ENCODE measurements at regions not wholly inside any gene's neighbourhood (a gene's known extent, or its start where the extent isn't known, plus 50 kb on each side); places are given as distances from the start of the nearest gene placed in this dataset.
"Not testable (repeated sequence)": the region's sequence is repeated elsewhere in the genome, so short reads cannot be mapped to it uniquely, and the experiment has no call there.

DNA sequence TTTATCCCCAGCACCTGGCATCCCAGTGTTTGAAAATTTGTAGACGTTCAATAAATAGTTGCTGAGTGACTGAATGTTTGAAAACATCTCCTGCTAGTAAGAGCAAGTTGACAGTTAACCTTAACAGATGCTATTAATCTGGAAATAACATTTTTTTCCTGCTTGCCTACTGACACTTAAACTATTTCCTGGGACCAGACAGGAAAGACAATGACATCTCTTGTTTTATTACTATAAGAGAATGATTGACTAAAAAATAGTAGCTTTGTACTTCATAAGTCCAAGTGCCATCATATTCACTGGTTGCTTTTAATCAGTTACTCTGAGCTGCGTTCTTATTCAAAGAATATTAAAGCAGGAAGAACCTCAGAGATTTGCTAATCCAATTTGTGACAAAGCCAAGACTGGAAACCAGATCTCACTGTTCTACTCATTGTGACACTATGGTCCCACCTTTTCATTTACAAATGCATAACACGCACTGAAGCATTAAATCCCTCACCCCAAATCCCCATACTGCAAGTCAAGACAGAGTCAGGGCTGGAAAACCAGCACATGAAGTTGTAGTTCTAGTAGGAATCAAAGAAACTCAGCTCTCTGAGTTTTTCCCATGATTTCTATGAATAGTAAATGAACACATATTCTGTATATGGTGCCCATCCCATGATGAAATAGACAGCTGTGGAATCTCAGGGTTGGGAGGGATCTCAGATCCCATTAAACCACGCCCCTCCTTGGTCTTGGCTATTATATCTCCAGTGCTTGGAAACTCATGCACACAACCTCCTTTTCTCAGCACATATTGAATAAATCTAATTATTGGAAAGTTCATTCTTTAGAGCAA, 212.7 kb upstream of the P2RY1 start:
- DNase-seq (ENCODE audit: low read depth), result no peak

DNA sequence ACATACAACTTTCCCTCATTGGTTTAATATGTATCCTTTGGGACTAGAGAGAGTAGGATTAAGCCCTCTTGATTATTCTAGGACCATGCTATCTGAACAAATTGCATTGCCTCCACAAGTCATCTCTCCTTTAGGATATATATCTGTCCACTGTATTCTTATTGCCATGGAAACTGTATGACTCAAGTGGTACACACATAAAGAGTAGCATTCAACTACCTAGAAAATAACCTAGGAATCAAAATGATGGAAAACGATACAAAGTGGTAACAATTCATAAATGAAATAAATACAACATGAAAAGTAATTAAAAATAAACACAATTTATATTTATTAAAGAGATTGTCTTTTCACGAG, 212.1 kb upstream of the P2RY1 start:
- no peak for DNase-seq (ENCODE audit: low read depth)

DNA sequence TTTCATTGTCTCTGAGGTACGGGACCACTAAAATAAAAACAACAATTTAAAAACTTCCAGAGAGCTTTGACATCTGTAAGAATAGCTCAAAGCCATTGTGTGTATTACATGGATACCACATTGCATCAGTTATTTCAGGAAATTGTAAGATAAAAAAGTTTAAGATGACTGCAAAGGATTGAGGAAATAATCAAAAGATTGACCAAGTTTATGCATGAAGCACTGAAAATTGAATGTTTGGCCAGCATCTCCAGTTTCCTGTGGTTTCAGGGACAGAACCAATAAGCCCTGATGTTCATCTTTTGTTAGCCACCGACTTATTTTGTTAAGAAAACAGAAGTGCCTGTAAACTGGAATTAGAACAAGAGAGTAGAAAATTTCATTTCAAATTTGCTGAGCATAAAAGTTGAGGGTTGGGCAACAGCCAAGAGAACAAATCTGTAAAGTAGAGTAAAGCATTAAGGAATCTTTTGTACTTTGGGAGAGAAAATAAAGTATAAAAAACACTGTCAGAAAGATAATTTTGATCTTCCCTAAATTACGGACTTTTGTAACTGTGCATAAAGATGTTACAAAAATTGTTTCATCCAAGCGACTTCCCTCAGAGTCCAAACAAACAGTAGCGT, 211.5 kb upstream of the P2RY1 start:
- DNase-seq (ENCODE audit: low read depth), result no peak

DNA sequence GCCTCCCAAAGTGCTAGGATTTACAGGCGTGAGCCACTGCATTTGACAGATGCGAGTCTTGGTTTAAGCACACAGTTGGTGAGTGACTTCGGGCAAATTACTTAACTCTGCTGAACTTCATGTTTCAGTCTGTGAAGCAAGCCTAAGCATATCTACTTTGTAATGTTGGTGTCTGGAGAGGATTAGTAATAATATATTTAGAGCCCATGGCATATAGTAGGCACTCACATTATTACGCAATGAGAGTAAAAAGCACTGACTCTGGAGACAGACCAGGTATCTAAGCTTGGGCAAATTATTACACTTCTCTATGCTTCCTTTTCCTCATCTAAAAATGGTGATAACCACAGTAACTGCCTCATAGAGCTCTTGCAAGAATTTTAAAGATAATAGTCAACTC, 208.7 kb upstream of the P2RY1 start:
- no peak for DNase-seq (ENCODE audit: low read depth)

DNA sequence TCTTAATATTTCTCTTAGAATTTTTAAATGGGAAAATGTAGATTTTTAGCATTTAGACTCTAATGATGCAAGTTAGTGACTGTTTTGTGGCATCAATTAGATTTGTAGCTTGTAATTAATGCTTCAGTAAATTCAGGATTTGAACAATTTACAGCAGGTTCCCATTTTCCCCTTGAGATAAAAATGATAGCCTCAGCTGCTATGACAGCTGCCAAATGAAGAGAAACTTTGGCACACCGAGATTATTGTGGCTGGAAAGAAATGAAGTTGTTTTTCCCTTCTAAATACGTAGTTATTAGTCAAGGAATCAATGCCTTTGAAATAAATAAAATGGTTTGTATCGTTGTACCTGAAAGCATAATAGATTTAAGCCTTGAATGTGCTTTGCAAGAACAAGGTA, 206.4 kb upstream of the P2RY1 start:
- DNase-seq (ENCODE audit: low read depth), result no peak

DNA sequence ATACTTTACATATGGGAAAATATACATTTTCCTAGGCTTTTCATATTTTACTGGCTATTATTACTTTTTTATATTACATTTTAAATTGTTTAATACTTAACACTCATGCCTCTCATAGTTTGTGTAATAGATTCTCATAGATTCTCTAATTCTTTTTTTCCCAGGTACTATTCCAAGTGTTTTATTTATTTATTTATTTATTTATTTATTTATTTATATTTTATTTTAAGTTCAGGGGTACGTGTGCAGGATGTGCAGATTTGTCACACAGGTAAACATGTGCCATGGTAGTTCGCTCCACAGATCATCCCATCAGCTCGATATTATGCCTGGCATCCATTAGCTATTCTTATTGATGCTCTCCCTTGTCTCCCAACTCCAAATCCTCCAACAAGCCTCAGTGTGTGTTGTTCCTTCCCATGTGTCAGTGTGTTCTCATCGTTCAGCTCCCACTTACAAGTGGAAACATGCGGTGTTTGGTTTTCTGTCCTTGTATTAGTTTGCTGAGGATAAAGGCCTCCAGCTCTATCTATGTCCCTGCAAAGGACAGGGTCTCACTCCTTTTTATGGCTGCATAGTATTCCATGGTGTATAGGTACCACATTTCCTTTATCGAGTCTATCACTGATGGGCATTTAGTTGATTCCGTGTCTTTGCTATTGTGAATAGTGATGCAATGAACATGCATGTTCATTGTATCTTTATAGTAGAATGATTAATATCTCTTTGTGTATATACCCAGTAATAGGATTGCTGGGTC, 205.4 kb upstream of the P2RY1 start:
- DNase-seq (ENCODE audit: low read depth), result no peak

DNA sequence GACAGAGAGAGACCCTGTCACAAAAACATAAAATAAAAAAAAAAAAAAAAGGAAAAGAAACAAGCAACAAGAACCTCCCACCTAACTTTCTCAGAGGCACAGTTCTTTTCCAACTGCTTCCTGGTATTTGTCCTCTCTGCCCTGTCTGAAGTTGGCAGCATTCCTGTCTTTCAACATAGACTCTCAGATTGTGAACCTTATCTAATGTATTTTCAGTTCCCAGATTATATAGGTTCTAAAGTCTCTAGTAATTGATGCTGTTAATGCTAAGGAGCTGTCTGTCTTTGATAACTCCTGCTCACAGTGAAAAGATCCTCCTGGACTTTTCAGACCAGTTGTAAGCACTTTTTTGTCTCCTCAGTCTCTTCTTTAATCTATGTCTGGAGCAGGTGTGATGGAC, 199.5 kb upstream of the P2RY1 start:
- no peak for DNase-seq (ENCODE audit: low read depth)

DNA sequence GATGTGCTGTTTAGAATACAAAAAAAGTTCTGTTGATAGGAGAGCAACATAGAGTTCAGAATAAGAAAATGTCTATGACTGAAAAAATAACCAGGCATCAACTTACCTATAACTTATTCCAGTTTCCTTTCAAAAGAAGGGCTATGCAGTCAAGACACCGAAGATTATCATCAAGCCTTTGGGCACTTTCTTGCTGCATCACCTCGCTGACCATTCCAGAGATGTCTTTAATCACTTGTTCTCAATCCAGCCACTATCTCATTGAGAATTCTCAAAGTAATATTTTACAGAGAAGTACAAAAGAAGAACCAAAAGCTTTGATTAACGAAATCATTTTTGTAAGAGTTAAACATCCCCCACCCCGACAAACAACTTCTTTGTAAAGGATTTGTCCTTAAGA, 198.3 kb upstream of the P2RY1 start:
- no peak for DNase-seq (ENCODE audit: low read depth)

DNA sequence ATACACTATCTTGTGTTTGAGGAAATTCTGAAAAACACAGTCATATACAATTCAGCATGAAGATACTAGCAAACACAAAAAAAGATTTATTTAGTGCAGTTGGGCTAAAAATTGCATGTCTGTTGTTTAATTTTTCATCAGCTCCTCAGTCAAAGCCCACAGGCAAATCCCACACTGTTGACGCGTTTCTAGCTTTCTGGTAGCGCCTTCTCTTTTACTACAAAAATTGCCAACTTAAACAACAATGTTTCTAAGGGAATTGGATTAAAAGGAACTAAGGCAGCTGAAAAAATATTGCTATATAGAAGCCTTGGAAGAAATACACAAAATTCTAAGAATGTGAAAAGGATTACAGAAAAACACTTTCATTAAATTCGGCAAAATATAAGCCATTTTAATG, 196.7 kb upstream of the P2RY1 start:
- no peak for DNase-seq (ENCODE audit: low read depth)

DNA sequence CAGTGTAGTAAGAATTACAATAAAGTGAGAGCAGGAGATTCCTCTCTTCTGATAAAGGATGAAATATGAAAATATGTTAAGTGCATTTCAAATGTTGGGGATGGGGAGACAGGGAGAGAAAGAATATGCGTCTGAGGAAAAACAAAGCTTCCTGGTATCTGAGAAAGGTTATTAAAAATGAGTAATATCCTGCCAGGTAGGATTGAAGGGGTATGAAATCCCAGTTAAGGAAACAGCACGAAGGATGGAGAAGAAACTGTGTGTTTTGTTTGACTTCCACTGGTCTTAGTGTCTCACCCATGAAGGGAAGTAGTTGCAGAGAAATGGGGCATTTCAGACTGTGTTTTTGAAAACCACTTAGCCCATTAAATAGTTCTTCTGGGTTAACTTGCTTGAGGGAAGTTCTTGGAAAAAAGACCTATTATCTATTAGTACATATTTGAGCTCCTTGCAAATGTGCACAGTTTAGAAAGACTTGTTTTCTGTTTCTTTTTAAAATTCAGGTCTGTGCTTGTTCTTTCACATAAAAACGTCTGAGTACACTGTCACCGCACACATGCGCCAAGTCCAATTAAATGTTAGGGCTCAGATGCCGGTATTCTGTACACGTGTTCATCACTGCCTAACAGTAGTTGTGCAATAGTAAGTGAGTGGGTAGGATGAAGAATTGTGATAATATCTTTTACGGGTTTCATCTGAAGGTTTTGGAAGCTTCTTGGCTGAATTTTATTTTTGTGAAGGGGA, 196.1 kb upstream of the P2RY1 start:
- DNase-seq (ENCODE audit: low read depth), result no peak

DNA sequence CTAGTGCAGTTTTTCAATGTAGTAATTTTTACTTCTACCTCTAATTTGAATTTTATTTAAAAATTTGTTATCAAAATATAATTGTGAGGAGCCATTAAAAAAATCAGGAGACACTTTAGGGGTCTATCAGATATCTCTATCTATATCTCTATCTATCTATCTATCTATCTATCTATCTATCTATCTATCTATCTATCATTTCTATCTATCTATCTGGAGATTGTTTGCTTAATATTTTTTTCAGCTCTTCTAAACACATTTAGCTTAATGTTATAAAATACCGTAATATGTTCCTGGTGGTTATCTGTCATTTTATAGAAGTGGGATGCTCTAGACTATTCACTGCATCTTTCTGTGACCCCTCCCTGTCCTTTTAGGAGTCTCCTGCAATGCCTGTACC, 193.7 kb upstream of the P2RY1 start:
- no peak for DNase-seq (ENCODE audit: low read depth)

DNA sequence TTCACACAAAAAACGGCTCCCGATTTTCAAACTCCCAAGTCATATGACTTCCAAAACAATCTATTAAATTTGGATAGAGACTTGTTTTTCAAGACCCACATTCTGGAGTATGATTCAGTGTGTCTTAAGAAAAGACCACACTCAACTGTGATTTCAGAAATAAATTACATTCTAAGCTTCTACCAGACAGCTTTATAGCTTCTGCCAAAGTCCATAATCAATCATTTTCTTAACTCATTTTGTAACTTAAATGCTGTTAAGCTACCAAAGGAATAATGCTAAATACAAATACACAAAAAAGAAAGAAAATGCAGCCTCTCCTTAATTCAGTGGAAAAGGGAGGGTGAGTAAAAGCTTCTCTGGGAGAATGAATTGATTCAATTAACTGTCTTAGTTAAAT, 192.3 kb upstream of the P2RY1 start:
- no peak for DNase-seq (ENCODE audit: low read depth)

DNA sequence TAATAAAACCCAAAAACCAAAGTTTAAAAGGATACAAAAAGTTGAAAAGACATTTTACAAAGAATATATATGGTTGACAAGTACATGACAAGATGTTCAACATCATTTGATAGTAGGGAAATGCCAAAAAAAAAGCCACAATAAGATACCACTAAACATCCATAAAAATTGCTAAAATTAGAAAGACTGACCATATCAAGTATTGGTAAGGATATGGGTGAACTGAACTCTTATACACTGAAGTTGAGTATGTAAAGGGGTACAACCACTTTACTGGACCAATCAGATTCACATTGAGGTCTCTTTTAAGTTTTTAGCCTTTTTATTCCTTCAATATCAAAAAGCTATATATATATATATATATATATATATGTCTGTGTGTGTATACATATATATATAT, 190.5 kb upstream of the P2RY1 start:
- DNase-seq (ENCODE audit: low read depth), result no peak

DNA sequence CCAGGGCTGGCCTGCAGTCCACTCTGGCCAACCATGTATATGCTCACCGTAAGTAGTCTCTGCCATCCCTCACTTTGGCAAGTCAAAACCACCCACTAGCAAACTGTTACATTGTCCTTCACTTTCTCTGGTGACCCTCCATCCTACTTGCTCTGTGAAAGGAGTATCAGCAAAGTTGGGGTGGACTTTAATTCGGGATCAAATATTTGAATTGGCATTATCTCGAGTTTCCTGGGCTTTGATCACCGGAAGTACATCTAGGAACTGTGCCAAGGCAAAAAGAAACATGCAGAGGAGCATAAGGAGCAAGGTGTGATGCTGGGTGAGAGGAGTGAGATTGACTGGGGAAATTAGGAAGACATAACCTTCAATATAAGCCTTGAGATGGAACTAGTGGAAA, 188.9 kb upstream of the P2RY1 start:
- no peak for DNase-seq (ENCODE audit: low read depth)

DNA sequence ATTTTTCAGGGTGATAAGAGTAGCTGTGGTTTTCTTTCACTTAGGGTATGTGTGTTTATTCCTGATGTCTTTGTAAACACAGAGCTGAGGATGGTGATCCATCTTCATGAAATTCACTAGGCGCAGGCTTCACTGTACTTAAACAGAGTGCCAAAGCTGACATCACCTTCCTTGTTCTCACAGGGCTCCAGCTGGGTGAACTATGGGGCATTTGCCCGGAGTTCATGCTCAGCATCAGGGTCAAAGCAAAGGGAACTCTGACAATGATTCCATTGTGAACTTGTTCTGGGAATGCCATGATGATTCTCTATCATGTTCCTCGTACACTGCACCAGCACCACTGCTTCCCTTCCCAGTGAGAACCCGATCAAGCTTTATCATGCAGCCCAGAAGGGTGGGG, 184.8 kb upstream of the P2RY1 start:
- no peak for DNase-seq (ENCODE audit: low read depth)

DNA sequence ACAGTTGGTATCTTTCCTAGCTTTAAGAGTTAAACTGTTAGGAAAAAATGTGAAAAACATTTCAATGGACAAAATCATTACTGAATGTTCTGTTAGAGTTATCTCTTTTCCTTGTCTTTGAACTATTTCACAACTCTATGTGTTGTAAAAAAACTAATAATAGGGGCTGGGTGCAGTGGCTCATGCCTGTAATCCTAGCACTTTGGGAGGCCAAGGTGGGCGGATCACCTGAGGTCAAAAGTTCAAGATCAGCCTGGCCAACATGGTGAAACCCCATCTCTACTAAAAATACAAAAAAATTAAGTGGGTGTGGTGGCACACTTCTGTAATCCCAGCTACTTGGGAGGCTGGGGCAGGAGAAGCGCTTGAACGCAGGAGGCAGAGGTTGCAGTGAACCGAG, 184.0 kb upstream of the P2RY1 start:
- not testable (repeated sequence) for DNase-seq (ENCODE audit: low read depth)

DNA sequence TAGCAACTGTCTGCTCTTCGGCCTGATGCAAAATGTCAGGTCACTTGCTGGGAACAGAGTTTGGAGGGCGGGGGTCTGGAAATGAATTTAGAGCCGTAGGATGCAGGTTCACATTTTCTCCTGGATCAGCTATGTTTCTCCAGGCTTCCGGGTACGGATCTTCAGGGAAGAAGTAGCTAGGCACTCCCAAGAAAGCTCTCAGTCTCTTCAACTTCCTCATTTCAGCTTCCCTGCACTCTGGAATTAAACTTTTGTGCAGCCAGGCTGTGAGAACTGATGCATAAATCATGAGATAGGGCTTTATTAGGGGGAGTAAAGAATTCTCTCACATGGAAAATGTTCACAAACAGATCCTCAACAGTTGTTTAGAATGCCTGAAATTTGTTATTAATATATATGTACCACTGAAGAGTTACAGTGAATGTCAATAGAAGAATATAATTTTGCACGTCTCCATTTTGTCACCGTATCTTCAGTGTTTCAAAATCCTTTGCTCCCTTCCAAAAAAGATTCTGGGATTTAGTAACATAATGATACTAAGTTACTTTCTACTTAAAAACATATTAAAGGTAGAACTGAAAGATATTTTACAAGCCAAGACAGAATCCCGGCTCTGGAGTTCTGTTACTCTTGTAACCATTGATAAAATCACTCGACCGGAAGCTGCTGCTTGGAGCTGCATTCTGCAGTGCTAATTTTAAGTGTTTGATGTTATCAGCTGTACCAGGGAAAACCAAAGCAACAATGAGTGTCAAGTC, 178.5 kb upstream of the P2RY1 start:
- DNase-seq (ENCODE audit: low read depth), result peak; percentile 6

DNA sequence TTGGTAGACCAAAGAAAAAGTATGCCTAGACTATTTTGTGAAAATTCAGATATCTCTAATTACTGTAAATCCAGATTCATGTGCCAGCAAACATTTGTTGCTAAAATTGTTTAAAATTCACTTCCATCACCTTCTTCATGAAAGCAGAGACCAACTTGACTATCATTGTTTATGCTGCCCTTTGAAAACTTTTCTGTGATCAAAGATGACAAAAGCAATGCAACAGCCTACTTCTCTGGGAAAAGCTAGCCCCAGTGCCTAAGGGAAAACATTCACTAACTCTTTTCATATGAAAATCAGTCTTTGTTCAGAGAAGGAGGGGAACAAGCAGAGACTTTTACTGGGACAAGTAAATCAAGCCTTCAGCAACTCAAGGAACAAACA, 178.0 kb upstream of the P2RY1 start:
- no peak for DNase-seq (ENCODE audit: low read depth)

DNA sequence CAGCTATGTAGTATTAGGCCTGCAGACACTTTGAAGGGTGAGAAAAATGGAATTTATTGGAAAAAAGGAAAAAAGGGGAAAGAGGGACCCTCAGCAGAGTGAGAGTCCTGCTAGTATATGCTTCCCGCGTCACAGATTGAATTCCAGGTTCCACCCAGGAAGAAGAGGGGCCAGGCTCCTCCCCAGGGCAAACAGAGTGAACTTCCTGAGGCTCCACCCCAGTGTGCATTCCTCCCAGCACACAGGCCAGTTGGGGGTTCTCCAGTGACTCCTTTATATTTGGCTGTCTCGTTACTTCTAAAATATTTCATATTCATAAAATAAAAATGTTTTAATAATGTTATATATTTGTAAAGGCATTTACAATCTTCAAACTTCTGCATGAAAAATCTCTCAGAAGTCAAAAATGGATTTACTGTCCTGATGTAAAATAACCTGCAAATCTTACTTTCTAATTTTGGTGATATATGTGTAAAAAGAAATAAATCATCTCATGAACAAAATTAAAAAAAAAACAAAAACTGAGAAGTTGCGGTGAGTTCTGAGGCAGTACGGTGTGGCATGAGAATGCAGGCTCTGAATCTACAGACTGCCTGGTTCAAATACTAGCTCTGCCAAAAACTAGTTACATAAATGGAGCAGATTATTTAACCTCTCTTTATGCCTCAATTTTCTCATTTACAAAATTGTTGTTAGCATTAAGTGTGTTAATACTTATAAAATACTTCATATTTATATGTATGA, 175.8 kb upstream of the P2RY1 start:
- DNase-seq (ENCODE audit: low read depth), result no peak

DNA sequence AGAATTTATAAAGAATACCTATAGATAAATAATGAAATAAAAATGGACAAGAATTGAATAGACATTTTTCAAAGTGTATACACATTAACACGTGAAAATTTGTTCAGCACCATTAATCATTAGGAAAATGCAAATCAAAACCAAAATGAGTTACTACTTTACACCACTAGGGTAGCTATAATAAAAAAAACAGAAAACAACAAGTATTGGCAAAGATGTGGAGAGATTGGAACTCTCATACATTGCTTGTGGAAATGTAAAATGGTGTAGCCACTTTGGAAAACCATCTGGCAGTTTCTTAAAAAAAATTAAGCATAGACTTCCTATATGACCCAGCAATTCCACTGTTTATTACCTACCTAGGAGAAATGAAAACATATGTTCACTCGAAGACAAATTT, 172.8 kb upstream of the P2RY1 start:
- DNase-seq (ENCODE audit: low read depth), result no peak

DNA sequence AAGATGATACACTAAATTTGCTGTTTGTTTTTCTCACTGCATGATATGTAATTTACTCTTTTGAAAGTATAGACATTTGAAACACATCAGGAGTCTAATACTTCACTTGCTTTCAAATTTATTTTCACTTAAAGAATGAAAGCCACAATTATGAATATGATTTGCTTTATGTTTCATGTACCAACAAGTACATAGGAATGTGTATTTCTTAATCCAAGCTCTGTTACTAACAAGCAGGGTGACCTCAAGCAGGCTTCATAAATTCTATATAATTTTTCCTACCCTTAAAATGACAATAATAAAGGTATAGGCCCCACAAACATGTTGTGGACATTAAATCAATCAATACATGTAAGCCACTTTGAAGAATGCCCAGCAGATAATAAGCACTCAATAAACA, 170.2 kb upstream of the P2RY1 start:
- DNase-seq (ENCODE audit: low read depth), result no peak

Data from renal cortical epithelial cell (primary cell).